TTC549 (cell line): ENCODE measurements at regions not wholly inside any gene's neighbourhood (a gene's known extent, or its start where the extent isn't known, plus 50 kb on each side); places are given as distances from the start of the nearest gene placed in this dataset.

Source experiments
- FAIRE-seq: peaks from 2 replicates; lab custom pipeline; 2012; peaks lifted over from hg19 to GRCh38; lab: Jason Lieb, UNC

DNA sequence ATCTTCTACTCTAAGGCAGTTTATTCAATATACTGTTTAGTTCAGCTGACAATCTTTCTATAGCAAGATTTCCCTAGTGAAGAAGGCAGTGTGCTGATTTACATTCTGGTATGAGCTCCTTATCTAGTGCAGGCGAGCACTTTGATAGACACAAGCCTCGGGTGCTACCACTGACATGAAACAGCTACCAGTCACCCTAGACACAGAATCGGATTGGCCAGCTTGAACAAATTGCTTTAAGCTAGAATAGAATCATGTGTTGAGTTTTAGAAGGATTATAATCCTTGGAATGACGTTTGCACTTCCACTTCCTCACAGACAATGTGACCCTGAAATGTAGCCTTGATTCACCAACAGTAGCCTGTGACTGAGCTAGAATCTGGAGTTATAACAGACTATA lies 394.0 kb downstream of the EPHA4 start:
- no peak for FAIRE-seq

DNA sequence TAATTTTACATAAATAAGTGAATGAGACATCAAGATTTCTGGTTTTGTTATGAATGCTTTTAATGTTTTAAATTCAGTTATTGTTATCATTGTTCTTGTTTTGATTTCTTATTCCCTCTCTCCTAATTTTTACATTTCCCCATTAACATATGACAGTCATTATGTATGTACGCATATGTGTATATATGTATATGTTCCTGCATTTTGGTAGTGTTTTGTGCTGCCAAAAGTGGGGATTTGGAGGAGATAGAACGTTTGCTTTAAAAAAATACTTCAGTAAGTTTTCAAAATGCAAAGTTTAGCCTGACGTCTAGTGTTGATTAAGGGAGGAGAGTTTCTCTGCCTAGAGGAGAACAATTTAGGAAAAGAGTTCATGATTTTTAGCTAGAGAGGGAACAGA lies 385.2 kb downstream of the EPHA4 start:
- no peak for FAIRE-seq

DNA sequence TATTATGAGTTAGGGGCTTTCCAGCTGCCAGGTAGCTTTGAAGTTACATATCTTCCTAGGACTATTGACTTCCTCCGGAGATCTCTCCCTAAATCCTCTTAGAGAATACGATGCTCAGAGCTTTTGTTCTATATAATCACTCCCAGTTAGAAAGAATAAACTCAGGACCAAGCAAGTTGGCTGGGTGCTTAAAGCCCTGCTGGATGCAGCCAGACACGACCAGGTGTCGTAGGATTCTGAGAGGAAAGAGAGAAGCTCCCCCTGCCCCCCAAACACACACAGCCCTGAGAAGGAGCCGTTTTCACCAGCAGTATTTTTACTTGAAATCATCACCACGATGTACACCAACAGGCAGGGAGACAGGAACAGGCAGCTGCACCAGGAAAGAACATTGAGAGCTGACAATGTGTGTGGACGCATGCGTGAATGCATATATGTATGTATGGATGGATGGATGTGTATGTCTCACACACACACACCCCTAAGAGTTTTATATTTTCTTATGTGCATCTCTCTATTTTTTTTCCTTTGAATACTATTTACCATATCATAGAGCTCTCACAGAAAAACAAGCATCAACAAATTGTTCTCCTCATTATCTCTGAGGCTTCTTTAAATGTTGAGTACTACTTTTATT lies 382.6 kb downstream of the EPHA4 start:
- FAIRE-seq, result no peak

DNA sequence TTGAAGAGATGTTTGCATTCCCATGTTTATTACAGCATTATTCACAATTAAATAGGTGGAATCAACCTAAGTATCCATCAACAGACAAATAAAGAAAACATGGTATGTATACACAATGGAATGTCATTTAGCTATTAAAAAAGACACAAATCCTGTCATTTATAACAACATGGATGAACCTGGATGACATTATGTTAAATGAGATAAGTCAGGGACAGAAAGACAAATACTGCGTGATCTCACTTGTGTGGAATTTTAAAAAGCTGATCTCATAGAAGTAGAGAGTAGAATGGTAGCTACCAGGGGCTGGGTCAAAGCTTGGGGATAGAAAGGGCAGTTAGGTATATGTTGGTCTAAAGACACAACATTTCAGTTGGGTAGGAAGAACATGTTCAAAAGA lies 376.3 kb downstream of the EPHA4 start:
- no peak for FAIRE-seq

DNA sequence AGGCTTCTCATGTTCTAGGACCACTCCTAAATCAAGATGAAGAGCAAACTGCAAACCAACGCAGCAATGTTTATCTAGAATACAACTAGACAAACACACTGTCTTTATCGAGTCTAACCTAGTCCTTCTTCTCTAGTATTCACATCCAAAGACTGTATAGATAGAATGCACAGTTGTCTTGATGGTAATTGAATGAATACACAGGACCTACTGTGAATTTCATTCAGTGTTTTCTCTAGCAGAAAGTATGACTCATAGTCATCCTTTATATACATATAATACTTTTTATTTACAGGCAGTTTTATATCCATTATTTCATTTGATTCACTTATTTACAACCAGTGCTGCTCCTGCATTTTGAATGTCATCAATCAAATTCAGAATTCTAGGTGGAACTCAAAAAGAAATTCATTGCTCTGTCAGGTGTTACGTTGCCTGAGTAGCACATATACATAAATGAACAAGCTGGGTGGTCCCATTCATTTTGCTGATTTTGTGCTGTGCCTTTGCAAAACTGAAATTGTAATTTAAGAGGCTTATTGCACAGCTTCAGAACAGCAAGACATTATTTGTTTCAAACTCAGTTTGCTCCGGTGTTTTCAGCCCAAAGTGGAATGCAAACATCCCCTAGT lies 374.8 kb downstream of the EPHA4 start:
- no peak for FAIRE-seq

DNA sequence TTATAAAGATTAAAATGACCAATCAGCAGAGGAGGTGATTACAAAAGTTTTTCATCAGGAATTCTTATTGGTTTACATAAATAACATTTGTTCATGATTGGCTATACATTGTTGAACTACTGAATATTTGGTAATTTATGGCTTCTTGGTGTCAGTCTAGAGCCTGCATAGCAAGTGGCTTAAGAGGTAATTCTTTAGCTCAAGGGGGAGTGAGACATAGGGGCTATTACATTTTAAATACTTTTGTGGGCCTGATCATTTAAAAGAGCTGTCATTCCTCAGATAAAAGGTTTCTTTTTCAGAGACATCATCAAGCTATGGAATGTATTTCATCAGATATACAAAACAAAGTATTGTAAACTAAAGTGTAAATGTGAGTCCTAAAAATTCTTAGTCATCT lies 373.8 kb downstream of the EPHA4 start:
- FAIRE-seq, result no peak

DNA sequence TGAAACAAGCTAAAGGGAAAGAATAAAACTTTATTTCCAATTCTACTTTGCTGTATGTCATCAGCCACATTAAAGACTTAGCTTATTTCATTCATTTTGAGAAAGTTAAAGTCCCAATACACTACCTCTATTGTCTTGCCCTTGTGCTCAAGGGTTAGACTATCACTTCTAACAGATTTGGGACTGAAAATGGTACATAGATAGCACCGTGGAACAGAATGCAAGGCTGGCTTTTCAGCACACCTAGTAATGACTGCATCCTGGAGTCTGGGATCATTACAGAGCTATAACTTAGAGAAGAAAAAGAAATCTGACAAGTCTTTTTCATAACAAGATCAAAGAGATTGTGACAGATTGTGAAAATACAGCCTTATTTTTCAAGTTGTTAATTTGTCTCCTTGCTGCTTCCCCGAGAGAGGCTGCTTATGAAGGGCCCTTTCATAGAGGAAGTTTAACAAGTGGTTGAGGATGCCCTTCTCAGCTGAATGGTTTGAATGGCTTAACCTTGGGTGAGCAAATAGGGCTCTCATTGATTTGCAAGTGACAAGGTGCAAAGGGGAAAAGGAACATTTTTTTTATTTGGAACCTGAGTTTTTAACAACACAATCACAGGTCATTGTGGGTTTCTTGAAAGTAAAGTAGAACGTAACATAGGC lies 371.8 kb downstream of the EPHA4 start:
- FAIRE-seq, result no peak

- no peak for FAIRE-seq
Measured at GRCh38 chr2:221202431-221202830, 369.7 kb downstream of the EPHA4 start.

GRCh38 chr2:221203125-221203524 lies 369.0 kb downstream of the EPHA4 start:
- FAIRE-seq, result no peak

DNA sequence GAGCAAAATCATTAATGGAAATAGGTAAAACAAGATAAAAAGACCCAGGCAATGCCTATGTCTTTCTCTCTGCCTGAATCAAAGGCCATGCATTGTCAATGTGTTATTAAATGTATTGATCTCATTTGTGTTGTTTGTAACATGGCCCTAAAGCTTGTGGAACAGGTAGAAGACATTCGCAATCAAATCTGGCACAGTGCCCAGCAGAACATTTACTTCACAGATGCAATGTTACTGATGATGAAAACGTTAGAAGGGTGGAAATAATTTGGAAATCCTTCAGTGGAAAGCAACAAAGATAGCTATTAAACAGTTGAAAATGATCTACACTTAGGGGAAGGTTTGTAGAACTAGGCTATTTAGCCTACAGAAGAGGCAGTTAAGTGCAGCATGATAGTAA lies 368.2 kb downstream of the EPHA4 start:
- no peak for FAIRE-seq

GRCh38 chr2:221204699-221205098 lies 367.4 kb downstream of the EPHA4 start:
- no peak for FAIRE-seq

DNA sequence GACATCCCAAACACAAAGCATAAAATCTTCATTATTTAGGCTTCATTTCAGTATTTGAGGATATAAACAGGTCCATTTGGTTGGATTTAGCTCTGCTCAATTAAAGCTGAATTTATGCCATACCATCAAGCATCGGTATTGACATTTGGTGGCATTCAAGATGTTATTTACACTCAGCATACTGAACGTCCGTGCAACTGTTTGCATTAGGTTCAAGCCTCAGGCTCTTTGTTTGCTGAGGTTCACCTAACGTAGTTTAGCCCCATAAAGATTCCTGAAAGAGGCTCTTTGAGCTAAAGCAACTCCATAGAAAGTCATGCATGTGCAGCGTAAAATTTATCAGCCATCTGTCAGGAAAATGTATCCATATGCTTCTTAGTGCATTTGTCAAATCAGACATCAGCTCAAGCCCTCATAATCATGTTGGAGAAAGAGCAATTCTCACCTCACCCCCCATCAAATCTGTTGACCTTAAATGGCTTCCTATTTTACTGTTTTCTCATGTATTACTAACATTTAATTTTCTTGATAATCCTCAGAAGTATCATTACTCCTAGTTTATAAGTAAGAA lies 366.9 kb downstream of the EPHA4 start:
- no peak for FAIRE-seq

DNA sequence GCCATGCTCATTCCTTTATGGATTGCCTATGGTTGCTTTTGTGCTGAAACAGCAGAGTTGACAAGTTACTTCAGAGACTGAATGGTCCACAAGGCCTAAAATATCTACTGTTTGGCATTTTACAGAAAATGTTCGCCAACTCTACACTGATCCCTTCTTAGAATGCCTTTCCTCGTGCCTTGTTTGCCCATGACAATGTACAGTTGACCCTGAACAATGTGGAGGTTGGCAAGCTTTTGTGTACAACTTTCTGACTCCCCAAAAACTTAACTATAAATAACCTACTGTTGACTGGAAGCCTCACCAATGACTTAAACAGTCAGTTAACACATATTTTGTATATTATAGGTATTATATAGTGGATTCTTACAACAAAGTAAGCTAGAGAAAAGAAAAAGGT lies 361.4 kb downstream of the EPHA4 start:
- no peak for FAIRE-seq

DNA sequence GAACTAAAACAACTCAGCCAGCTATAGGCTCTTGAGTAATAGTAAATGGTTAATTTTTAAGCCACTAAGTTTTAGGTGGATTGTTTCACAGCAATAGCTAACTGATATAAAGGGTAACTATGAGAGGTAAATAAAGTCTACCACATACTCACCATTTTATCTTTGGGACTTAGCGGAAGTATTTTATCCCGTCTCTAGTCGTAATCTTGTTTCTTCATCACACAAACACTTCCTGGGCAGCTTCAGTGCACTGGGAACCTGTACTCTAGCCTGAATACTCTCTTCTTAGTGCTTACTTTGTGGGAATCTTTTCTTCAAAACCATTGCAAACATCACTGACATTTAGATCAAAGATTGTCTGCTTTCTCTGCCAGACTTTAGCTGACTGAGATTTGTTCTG lies 360.5 kb downstream of the EPHA4 start:
- no peak for FAIRE-seq

GRCh38 chr2:221212105-221212504 lies 360.0 kb downstream of the EPHA4 start:
- FAIRE-seq, result no peak

GRCh38 chr2:221215487-221215886 lies 356.6 kb downstream of the EPHA4 start:
- FAIRE-seq, result no peak

DNA sequence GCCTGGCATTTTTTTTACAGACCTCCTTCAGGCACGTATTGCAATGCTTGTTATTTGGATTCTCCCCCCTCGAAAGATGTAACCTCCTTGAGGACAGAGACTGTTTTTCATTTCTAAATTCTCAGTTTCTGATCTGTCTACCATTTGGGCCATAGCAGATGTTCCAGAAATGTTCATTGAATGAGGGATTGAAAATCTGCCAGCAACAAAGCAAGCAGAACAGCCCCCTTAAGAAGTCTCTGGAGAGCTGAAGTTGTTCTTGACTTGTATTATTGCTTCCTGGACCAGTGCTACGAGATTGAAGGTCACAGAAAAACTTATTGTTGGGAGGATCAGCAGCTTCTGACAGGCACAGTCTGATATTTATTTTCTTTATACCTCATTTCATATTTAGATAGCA lies 355.5 kb downstream of the EPHA4 start:
- FAIRE-seq, result no peak

- FAIRE-seq, result no peak
Measured at GRCh38 chr2:221225752-221226151, 346.4 kb downstream of the EPHA4 start.

- no peak for FAIRE-seq
Measured at GRCh38 chr2:221228214-221228769, 343.8 kb downstream of the EPHA4 start.

DNA sequence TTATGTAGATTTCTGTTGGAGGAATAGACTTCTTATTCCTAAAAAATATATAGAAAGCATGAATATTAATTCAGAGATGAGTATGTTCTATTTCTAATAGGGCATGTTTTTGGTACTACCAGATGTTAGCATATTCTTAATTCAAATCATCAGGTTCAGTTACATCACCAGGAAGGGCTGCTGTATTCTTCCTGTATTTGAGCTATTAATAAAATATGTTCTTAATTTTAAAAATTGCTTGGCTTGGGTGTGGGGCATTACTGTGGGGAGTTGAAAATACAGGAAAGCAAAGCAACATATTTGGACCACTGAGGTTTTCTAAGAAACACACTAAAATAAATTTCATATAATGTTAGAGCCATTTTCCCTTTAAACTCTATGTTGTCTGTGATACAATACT lies 343.0 kb downstream of the EPHA4 start:
- no peak for FAIRE-seq

DNA sequence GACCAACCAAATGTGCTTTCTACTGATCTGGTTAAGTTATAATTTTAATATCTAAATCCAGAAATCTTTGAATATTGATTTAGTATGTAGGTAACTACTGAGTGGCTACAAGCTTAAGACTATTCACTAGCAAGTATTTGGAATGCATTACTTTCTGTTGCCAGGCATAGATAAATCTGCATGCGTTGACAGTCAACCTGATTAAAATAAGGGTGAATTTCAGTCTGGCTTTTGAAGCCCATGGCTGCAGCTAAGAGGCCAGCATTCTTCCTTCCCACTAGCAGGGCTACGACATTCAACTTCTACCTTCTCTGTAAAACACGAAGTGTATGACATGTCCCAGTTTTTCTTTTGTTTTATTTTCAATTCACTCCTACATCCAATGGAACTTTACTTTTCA lies 340.6 kb downstream of the EPHA4 start:
- FAIRE-seq, result no peak

- FAIRE-seq, result no peak
Measured at GRCh38 chr2:221235941-221236340, 336.2 kb downstream of the EPHA4 start.

DNA sequence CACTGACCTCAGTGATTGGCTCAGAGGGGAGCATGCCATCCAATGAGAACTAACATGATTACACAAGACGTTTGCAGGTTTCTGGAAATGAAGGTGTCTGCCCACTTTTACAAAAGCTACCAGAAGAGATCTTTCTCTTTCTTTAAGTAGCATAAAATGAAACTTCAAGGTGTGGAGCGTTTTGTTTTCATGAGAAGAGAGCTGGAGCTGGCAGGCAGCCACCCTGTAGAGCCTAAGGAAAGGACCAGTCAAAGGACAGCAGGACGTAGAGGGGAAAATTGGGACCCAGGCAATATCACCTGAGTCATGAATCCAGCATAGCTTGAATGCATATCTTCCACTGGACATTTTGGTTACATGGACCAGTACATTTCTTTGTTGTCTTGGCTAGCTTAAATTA lies 331.0 kb downstream of the EPHA4 start:
- no peak for FAIRE-seq
